GM12874 (cell line): ENCODE measurements at regions not wholly inside any gene's neighbourhood (a gene's known extent, or its start where the extent isn't known, plus 50 kb on each side); places are given as distances from the start of the nearest gene placed in this dataset.

Experiments
- TF ChIP-seq, protein P1 (sequence below): IDR thresholded peaks from 2 replicates; pipeline ENCODE4 v1.5.1; 2011; ENCODE audit warnings: low read depth, mild to moderate bottlenecking, control low read depth, low read length, moderate library complexity; ENCODE audit not compliant: insufficient read depth

DNA sequence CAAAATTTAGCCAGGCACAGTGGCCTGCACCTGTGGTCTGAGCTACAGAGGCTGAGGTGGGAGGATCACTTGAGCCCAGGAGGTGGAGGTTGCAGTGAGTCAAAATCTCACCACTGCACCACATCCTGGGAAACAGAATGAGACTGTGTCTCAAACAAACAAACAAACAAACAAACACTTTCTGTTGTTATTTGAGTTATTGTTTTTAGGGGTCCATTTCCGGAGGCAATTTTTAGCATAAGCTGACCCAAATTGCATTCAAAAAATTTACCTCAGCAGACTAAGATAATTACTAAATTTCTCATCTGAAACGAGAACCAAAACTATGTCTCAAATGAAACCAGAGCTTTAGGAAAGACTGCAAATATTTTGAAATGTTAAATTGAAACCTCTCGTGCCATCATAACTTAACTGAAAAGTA, 1485.1 kb downstream of the EFNA5 start:
- TF ChIP-seq, protein P1, sequence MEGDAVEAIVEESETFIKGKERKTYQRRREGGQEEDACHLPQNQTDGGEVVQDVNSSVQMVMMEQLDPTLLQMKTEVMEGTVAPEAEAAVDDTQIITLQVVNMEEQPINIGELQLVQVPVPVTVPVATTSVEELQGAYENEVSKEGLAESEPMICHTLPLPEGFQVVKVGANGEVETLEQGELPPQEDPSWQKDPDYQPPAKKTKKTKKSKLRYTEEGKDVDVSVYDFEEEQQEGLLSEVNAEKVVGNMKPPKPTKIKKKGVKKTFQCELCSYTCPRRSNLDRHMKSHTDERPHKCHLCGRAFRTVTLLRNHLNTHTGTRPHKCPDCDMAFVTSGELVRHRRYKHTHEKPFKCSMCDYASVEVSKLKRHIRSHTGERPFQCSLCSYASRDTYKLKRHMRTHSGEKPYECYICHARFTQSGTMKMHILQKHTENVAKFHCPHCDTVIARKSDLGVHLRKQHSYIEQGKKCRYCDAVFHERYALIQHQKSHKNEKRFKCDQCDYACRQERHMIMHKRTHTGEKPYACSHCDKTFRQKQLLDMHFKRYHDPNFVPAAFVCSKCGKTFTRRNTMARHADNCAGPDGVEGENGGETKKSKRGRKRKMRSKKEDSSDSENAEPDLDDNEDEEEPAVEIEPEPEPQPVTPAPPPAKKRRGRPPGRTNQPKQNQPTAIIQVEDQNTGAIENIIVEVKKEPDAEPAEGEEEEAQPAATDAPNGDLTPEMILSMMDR: no peak

DNA sequence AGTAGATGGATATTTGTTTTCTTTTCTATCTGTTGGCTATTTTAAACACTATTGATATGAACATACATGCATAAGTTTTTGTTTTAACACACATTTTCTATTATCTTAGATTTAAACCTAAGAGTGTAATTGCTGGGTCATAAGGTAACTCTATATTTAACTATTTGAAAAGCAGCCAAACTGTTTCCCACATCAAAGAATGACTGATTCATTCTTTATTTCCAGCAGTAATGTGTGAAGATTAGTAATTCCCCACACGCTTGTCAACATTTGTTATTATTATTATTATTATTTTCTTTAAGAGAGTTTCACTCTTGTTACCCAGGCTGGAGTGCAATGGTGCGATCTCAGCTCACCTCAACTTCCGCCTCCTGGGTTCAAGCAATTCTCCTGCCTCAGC, 1495.8 kb downstream of the EFNA5 start:
- TF ChIP-seq, protein P1: no peak

DNA sequence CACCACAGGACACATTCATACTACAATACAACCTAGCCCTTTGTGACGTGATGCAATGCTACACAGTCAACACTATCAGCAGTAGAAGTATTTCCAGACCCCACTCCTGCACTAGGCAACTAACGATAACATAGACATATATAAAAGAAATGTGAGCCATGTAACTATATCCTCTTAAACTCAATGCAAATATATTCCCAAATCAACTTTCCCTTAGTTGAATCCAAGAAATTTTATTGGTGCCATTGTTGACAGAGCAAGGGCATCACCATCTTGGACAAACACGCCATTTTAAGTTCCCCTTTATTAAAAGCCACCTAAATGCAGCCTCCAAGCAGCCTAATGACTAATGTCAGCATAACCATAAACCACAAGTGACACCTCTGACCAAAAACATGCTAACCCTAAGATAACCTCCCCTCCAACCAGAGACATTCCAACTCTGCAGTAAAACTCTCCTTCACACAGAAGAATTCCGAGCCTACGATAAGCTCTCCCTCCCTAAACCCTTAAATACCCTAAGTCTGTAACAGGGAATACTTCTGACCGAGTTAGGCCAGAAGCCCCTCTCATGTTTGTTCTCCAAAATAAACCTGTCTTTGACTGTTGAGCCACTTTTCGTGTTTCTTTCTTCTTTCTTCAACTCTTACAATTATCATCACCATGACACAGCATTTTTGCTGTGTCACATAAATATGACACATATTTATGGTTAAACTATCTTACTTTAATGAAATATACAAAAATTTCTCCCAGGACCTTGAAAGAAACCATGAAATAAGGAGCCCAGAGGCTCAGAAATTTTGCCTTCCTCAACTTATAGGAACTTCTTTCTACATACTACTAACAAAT, 1497.8 kb downstream of the EFNA5 start:
- TF ChIP-seq, protein P1: no peak

DNA sequence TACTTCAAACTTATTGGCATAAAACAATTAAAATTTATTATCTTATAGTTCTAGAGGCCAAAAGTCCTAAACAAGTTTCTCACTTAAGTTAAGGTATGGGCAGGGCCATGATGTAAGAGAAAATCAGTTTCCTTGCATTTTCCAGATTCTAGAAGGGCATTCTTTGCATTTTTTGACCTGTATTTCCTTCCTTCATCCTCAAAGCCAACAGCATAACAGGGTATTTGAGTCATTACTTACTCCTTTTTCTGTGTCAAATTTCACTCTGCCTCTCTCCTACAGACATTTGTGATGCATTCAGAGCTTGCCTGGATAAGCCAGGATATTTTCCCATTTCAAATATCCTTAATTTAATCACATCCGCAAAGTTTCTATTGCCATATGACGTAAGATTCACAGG, 1499.0 kb downstream of the EFNA5 start:
- TF ChIP-seq, protein P1: no peak

DNA sequence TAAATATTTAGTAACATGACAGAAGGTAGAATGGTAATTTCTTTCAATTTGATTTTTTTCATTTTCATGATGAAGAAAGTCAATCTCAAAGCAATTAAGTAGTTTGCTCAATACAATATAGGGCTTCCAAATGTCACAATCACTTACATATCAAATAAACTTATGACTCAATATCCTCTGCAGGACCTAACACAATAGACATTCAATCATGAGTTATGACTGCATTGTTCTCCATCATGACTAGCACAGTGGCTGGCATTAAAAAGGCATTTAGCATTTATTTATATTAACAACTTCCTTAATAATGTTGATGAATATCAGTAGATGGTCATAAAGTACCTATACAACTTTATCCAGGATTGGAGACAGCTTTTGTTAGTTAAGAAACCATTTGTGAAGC, 1499.6 kb downstream of the EFNA5 start:
- TF ChIP-seq, protein P1: no peak

DNA sequence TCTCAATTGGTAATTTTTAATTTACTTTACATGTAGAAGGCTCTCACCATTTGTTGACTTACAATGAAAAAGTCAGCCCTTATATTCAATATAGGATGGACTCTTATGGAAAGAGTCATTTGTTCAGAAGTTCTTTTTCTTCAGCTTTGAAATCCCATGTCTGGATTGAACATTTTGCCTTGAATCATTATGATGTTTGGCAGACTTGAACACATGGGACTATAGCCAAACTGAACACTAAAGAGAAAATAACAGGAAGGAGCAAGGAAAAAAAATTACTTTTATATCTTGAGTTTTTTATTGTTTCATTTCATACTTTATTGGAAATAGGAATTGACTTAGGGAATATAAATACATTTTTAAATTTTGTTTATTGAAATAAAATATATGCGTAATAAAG, 1503.0 kb downstream of the EFNA5 start:
- TF ChIP-seq, protein P1: no peak

DNA sequence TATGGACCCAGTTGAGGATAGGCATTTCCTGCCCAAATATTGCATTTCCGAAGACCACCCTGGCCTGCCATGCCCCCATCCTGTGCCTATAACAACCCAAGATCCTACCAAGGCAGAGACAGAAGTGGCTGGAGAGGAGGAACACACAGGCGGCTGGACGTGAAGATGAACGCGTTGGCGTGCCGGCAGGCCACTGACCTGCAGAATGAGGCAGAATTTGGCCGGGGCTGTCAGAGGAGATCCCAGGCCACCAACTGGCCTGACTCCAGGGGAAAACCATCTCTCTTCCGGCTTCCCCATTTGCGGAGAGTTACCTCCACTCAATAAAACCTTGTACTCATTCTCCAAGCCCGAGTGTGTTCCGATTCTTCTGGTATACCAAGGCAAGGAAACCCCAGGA, 1507.5 kb downstream of the EFNA5 start:
- TF ChIP-seq, protein P1: no peak
